Colonic mucosa (tissue), 4 donors: ENCODE measurements at regions not wholly inside any gene's neighbourhood (a gene's known extent, or its start where the extent isn't known, plus 50 kb on each side); places are given as distances from the start of the nearest gene placed in this dataset.

Source experiments
- DNase-seq: peaks from one replicate; pipeline ENCODE4 v3.0.0-alpha.2; 2020
- H3K27ac ChIP-seq: fragments of 200-600 bp; one replicate; pipeline ENCODE4 v1.8.0; 2021
- H3K27me3 ChIP-seq: fragments of 200-600 bp; one replicate; pipeline ENCODE4 v1.8.0; 2021
- H3K36me3 ChIP-seq: fragments of 200-600 bp; one replicate; pipeline ENCODE4 v1.8.0; 2021
- H3K4me1 ChIP-seq: fragments of 200-600 bp; one replicate; pipeline ENCODE4 v1.8.0; 2021; ENCODE audit warnings: mild to moderate bottlenecking
- H3K4me3 ChIP-seq: fragments of 200-600 bp; one replicate; pipeline ENCODE4 v1.8.0; 2021
- H3K9ac ChIP-seq, 2 donors: one replicate each; pipeline ENCODE4 v1.7.0; 2013; ENCODE audit warnings: control low read depth in 2 of 2, low read depth in 2 of 2, low read length in 2 of 2
- H3K9me3 ChIP-seq: fragments of 200-600 bp; one replicate; pipeline ENCODE4 v1.8.0; 2021
- CTCF ChIP-seq: fragments of 200-600 bp; IDR thresholded peaks from one replicate; pipeline ENCODE4 v1.8.0; 2022; ENCODE audit warnings: antibody characterized with exemption, mild to moderate bottlenecking
- intact Hi-C: fragments of 100-400 bp; cut with DNase I; formaldehyde crosslinking; loops from one replicate; pipeline ENCODE4 v1.14.1; 2022
- donor health status: healthy.
- donor health status: DM: no; HTN: no; CAD: no.
- donor health status: DM: no; HTN: no; CAD: no.

DNA sequence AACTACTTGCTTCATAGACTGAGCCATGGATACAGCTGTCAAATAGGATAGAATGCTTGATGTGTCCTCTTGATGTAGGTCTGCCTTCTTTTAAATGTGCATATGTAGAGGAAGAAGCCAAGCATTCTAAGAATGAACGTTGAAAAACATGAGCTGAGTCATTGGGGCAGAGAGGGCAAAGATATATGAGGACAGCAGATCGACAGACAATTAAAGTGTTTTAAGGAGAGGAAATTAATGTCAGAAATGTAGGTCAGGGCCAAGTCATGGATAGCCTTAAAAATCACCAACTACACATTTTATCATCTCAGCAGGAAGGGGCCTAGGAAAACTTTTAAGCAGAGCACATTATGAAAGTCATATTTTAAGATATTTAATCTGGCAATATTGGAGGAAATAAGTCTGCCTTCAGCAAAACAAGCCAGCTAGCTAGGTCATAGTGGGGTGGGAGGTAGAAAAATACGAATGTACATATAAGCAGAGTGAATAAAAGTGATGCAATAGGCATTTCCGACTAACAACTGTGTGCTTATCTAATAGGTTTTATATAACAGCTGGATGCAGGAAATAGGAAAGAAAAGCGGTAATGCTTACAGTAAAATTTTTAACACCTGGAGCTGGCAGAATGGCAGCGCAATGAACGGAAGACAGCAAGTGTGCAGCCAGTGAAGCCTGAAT lies 638.3 kb upstream of the TPK1 start:
- Histone ChIP-seq H3K4me1 (no peaks in the 10 kb centered on the region), H3K9me3 (no peaks in the 10 kb centered on the region), H3K36me3 (no peaks in the 10 kb centered on the region), H3K9ac (no peak overlapping the region), H3K27ac (no peak overlapping the region), H3K27me3 (no peaks in the 10 kb centered on the region), H3K4me3 (no peak overlapping the region)
- no peak for DNase-seq
- intact Hi-C loops: no loop called here
- no peak for TF ChIP-seq CTCF

DNA sequence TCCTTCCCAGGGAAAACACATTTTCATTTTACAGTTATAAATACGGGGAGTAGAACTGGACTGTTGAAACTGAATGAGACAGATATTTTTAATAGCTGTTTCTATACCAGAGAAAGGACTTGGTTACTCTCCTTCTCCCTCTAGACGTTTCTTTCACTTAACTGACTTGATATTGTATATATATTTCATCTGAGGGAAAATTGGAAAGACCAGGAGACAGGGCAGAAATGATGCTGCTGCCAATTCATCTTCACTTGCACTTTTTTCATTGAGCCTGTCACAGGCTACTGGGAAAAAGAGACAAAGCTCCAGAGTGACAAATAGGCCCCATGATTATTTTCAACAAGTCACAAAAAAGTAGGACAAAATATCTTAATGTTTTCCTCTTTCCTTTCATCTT lies 636.0 kb upstream of the TPK1 start:
- Histone ChIP-seq H3K9me3 (no peaks in the 10 kb centered on the region), H3K36me3 (no peaks in the 10 kb centered on the region), H3K27ac (no peak overlapping the region), H3K27me3 (no peaks in the 10 kb centered on the region), H3K4me1 (no peaks in the 10 kb centered on the region), H3K4me3 (no peak overlapping the region), H3K9ac (no peak overlapping the region)
- DNase-seq: no peak
- intact Hi-C loops: no loop called here
- TF ChIP-seq CTCF: no peak

GRCh38 chr7:145464287-145464686 lies 628.4 kb upstream of the TPK1 start:
- no peak for TF ChIP-seq CTCF
- no peak overlapping the region for H3K9ac ChIP-seq
- no peaks in the 10 kb centered on the region for H3K27me3 ChIP-seq
- H3K9me3 ChIP-seq: no peaks in the 10 kb centered on the region
- H3K27ac ChIP-seq: no peak overlapping the region
- no peak for DNase-seq
- H3K4me3 ChIP-seq: no peak overlapping the region
- H3K36me3 ChIP-seq: no peaks in the 10 kb centered on the region
- no peaks in the 10 kb centered on the region for H3K4me1 ChIP-seq
- intact Hi-C loops: no loop called here

DNA sequence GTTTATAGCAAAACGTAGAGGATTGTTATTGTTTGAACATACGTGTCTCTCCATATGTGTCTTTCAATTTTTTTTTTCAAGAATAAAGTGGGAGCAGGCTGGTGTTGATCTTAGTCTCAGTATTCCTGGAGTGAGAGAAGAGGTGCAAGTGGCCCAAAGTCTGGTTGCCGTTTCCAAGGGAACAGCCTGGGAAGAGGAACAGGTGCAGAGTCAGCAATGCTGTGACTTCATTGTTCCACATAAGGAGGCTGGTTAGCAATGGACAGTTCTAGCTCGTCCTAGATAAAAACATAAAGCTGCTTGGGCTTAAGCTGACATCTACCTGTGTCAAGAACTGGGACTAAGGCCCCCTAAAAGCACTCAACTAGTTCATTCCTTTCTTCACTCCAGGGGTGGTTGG lies 626.6 kb upstream of the TPK1 start:
- Histone ChIP-seq H3K4me3 (no peak overlapping the region), H3K36me3 (no peaks in the 10 kb centered on the region), H3K27ac (no peak overlapping the region), H3K9ac (no peak overlapping the region), H3K4me1 (no peaks in the 10 kb centered on the region), H3K27me3 (no peaks in the 10 kb centered on the region), H3K9me3 (no peaks in the 10 kb centered on the region)
- no peak for DNase-seq
- TF ChIP-seq CTCF: no peak
- intact Hi-C loops: no loop called here

DNA sequence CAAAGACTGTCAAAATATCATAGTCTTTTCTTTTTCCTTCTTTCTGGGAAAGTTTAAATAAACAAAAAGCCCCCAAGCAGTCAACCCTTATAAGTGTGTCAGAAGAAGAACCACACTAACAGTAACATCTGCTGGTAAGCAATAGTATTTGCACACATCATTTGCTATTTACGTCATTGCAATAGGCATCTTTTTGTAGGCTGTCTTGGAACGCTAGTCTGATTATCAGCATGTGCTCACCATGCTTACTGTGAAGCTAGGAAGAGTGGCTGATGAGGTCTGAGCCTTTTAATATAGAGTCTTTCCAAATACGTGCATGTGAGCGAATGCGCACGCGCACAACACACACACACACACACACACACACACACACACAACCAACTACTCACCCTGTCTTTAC lies 599.0 kb upstream of the TPK1 start:
- no peak for TF ChIP-seq CTCF
- Histone ChIP-seq H3K36me3 (no peaks in the 10 kb centered on the region), H3K4me3 (no peak overlapping the region), H3K9ac (no peak overlapping the region), H3K9me3 (no peaks in the 10 kb centered on the region), H3K27ac (no peak overlapping the region), H3K4me1 (no peaks in the 10 kb centered on the region), H3K27me3 (no peaks in the 10 kb centered on the region)
- DNase-seq: no peak
- intact Hi-C loops: no loop called here
